SK-N-SH (cell line): ENCODE measurements at regions not wholly inside any gene's neighbourhood (a gene's known extent, or its start where the extent isn't known, plus 50 kb on each side); places are given as distances from the start of the nearest gene placed in this dataset.

Experiments used
- CTCF ChIP-seq: fragments of 200-600 bp; sonication (generic); IDR thresholded peaks from 2 replicates; pipeline ENCODE4 v1.6.1; 2017; ENCODE audit warnings: antibody characterized with exemption, mild to moderate bottlenecking, moderate library complexity
- GABPA ChIP-seq: IDR thresholded peaks from 2 replicates; pipeline ENCODE4 v1.4.0; 2012; ENCODE audit warnings: low read depth, mild to moderate bottlenecking
- PBX3 ChIP-seq: IDR thresholded peaks from 2 replicates; pipeline ENCODE4; 2012
- POLR2AphosphoS5 ChIP-seq: IDR thresholded peaks from 2 replicates; pipeline ENCODE4 v1.6.1; 2012; ENCODE audit warnings: low read depth, low read length
- REST ChIP-seq: IDR thresholded peaks from 2 replicates; pipeline ENCODE4 v1.6.1; 2012; ENCODE audit warnings: mild to moderate bottlenecking, low read depth, low read length, moderate library complexity
- SIN3A ChIP-seq: IDR thresholded peaks from 2 replicates; pipeline ENCODE4 v1.6.1; 2012; ENCODE audit warnings: low read depth, mild to moderate bottlenecking, low read length, moderate library complexity, borderline replicate concordance
- SMC3 ChIP-seq: IDR thresholded peaks from 2 replicates; pipeline ENCODE4 v1.6.1; 2012; ENCODE audit warnings: low read depth, low read length, improper control_type of control experiment
- YY1 ChIP-seq: IDR thresholded peaks from 2 replicates; pipeline ENCODE4 v1.4.0; 2012; ENCODE audit warnings: low read depth, mild to moderate bottlenecking

GRCh38 chr21:15445327-15445726 lies 284.5 kb upstream of the USP25 start:
- TF ChIP-seq YY1 (no peak), PBX3 (no peak), SIN3A (no peak), CTCF (no peak), POLR2AphosphoS5 (no peak), REST (no peak), SMC3 (no peak), GABPA (no peak)
